ENCODE measurements at regions not wholly inside any gene's neighbourhood (a gene's known extent, or its start where the extent isn't known, plus 50 kb on each side); places are given as distances from the start of the nearest gene placed in this dataset.

- Histone ChIP-seq H3K36me3 (ENCODE audit: control insufficient read depth in 4 of 4, insufficient read depth in 4 of 4, low read length in 4 of 4) (no peaks in the 10 kb centered on the region), H3K9ac (ENCODE audit: insufficient read depth in 1 of 2, low read length in 2 of 2) (no peak overlapping the region), H3K4me1 (ENCODE audit: control insufficient read depth in 5 of 5, insufficient read depth in 5 of 5, low read length in 5 of 5) (peaks cover 6 to 21% (median 16%) of the 10 kb centered on the region in 5 donors), H3K4me3 (no peak overlapping the region), H3K27ac (ENCODE audit: low read depth in 1 of 2, low read length in 1 of 2) (no peak overlapping the region), H3K27me3 (ENCODE audit: control insufficient read depth in 3 of 3, insufficient read depth in 3 of 3, low read length in 2 of 3) (no peaks in the 10 kb centered on the region), H3K9me3 (ENCODE audit: control insufficient read depth in 4 of 4, insufficient read depth in 3 of 4, low read length in 3 of 4) (no peaks in the 10 kb centered on the region)
- ATAC-seq (ENCODE audit: insufficient read depth, low FRiP score): no peak
- 62 to 67% methylated on average over 10 of the region's 10 CpGs for WGBS, 2 donors
- no peak for TF ChIP-seq CTCF (IDR thresholded peaks at IDR 0.05; ENCODE audit: control extremely low read depth, extremely low read depth)
- no peak for DNase-seq
These were observed 61.9 kb downstream of the EXOSC2 start for GRCh38 chr9:130755377-130756007.

DNA sequence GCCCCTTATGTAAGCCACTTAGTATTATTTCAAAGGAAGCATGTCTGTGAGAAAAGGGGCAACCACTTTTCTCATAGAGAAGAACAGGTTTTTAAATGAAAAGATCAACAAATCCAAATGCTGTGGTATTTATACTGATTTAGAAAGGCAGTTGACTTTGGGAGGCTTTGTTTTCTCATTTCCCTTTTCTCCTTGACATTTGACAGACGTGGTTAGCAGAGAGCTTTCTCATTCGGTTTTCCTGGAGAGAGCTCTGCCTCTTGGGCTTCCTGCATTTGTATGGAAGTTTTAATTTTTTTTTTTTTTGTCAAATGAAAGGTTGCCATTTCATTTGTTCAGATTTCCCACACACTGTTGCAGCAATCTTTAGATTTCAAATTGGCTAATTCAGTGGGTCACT, 62.5 kb downstream of the EXOSC2 start:
- Histone ChIP-seq H3K4me3 (no peak overlapping the region), H3K4me1 (ENCODE audit: control insufficient read depth in 5 of 5, insufficient read depth in 5 of 5, low read length in 5 of 5) (peaks cover 6 to 21% (median 16%) of the 10 kb centered on the region in 5 donors), H3K27me3 (ENCODE audit: control insufficient read depth in 3 of 3, insufficient read depth in 3 of 3, low read length in 2 of 3) (no peaks in the 10 kb centered on the region), H3K27ac (ENCODE audit: low read depth in 1 of 2, low read length in 1 of 2) (no peak overlapping the region), H3K9ac (ENCODE audit: insufficient read depth in 1 of 2, low read length in 2 of 2) (no peak overlapping the region), H3K36me3 (ENCODE audit: control insufficient read depth in 4 of 4, insufficient read depth in 4 of 4, low read length in 4 of 4) (no peaks in the 10 kb centered on the region), H3K9me3 (ENCODE audit: control insufficient read depth in 4 of 4, insufficient read depth in 3 of 4, low read length in 3 of 4) (no peaks in the 10 kb centered on the region)
- ATAC-seq (ENCODE audit: insufficient read depth, low FRiP score): no peak
- no peak for TF ChIP-seq CTCF (IDR thresholded peaks at IDR 0.05; ENCODE audit: control extremely low read depth, extremely low read depth)
- 1 to 7% methylated on average over 2 of the region's 2 CpGs for WGBS, 2 donors
- peak in 2 of 3 donors; percentile 31 to 48 for DNase-seq

DNA sequence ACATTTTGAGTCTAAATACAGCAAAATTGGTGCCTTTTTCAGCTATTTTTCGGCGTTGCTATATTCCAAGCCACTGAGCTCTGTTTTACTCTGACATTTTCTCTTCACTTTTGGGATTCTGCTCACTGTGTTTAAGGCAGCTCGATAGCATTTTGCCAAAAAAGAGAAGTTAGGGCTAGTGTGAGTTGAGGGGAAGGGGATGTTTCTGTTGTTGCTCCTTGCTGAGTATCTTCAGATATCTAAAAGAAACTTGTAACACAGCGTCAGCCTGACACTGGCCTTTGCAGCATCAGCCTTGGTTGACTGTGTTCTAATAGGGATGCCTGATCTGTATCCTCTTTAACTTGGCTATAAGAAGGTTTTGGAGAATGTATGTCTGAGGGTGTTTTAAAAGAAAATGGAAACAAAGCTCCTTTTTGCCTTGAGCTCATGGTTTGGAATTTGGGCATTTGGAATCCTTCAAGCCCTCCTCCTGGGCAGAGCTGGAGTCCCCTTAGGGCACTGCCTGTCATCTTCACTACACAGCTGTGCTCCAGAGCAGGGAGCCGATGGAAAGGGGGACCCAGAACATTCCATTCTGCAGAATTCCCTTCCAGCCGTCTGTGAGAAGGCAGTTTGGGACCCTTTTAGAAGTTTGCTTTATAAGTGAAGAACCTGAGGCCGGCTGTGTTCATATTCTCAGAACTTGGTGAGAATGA, 63.0 kb downstream of the EXOSC2 start:
- peak in 2 of 3 donors; percentile 41 to 61 for DNase-seq
- WGBS, 2 donors: 51 to 68% methylated on average over 7 of the region's 7 CpGs
- Histone ChIP-seq H3K9me3 (ENCODE audit: control insufficient read depth in 4 of 4, insufficient read depth in 3 of 4, low read length in 3 of 4) (no peaks in the 10 kb centered on the region), H3K9ac (ENCODE audit: insufficient read depth in 1 of 2, low read length in 2 of 2) (no peak overlapping the region), H3K4me1 (ENCODE audit: control insufficient read depth in 5 of 5, insufficient read depth in 5 of 5, low read length in 5 of 5) (peaks cover 6 to 21% (median 16%) of the 10 kb centered on the region in 5 donors), H3K27ac (ENCODE audit: low read depth in 1 of 2, low read length in 1 of 2) (no peak overlapping the region), H3K36me3 (ENCODE audit: control insufficient read depth in 4 of 4, insufficient read depth in 4 of 4, low read length in 4 of 4) (no peaks in the 10 kb centered on the region), H3K27me3 (ENCODE audit: control insufficient read depth in 3 of 3, insufficient read depth in 3 of 3, low read length in 2 of 3) (no peaks in the 10 kb centered on the region), H3K4me3 (no peak overlapping the region)
- no peak for ATAC-seq (ENCODE audit: insufficient read depth, low FRiP score)
- no peak for TF ChIP-seq CTCF (IDR thresholded peaks at IDR 0.05; ENCODE audit: control extremely low read depth, extremely low read depth)

Measured in lung (tissue), 11 donors.